K562 (cell line): ENCODE measurements at regions not wholly inside any gene's neighbourhood (a gene's known extent, or its start where the extent isn't known, plus 50 kb on each side); places are given as distances from the start of the nearest gene placed in this dataset.

Experiments used
- ADNP ChIP-seq: fragments of 200-800 bp; sonication (Bioruptor generic); IDR thresholded peaks from 2 replicates; pipeline ENCODE4 v1.6.1; 2016; ENCODE audit warnings: missing genetic modification characterization, missing compliant biosample characterization
- BDP1 ChIP-seq: IDR thresholded peaks from 3 replicates; pipeline ENCODE4 v1.6.1; 2011; ENCODE audit not compliant: insufficient read length, insufficient read depth
- CEBPB ChIP-seq: fragments of 450-650 bp; IDR thresholded peaks from 2 replicates; pipeline ENCODE4 v1.6.1; 2016; ENCODE audit warnings: missing genetic modification characterization, missing compliant biosample characterization
- HLTF ChIP-seq: fragments of 450-650 bp; IDR thresholded peaks from 2 replicates; pipeline ENCODE4 v1.6.1; 2016
- HMGN3 ChIP-seq: IDR thresholded peaks from 2 replicates; pipeline ENCODE4 v1.6.1; 2011; ENCODE audit warnings: borderline replicate concordance, low read depth, mild to moderate bottlenecking, mixed read lengths, low read length; ENCODE audit not compliant: insufficient read length; ENCODE audit errors: extremely low read depth
- ILF3 ChIP-seq: fragments of 450-650 bp; IDR thresholded peaks from 2 replicates; pipeline ENCODE4 v1.6.1; 2018; ENCODE audit warnings: antibody characterized with exemption, mild to moderate bottlenecking, moderate library complexity, borderline replicate concordance
- JUND ChIP-seq, 2 experiments: IDR thresholded peaks; 2 replicates in 1 of 2; 3 replicates in 1 of 2; pipeline ENCODE4 v1.6.1; 2011; ENCODE audit warnings: borderline replicate concordance in 2 of 2, low read depth in 2 of 2, low read length in 2 of 2, improper control_type of control experiment in 1 of 2, missing biosample characterization in 1 of 2, missing genetic modification characterization in 1 of 2, missing genetic modification reagents in 1 of 2
- L3MBTL2 ChIP-seq: fragments of 450-650 bp; IDR thresholded peaks from 2 replicates; pipeline ENCODE4 v1.6.1; 2016; ENCODE audit warnings: mild to moderate bottlenecking, moderate library complexity
- MEF2A ChIP-seq: IDR thresholded peaks from 2 replicates; pipeline ENCODE4 v1.6.1; 2011; ENCODE audit warnings: low read depth, mild to moderate bottlenecking, low read length, moderate library complexity; ENCODE audit not compliant: control insufficient read depth
- RBBP5 ChIP-seq: fragments of 200-600 bp; sonication (generic); IDR thresholded peaks from 2 replicates; pipeline ENCODE4 v1.6.1; 2012; ENCODE audit warnings: borderline replicate concordance, mild to moderate bottlenecking, low read length, control low read depth, inconsistent platforms; ENCODE audit not compliant: insufficient read depth, poor library complexity, severe bottlenecking
- SREBF2 ChIP-seq: sonication (generic); formaldehyde crosslinking; IDR thresholded peaks from 2 replicates; pipeline ENCODE4 v1.4.0; 2020; ENCODE audit warnings: mild to moderate bottlenecking, missing genetic modification reagents
- ZFP36 ChIP-seq: fragments of 150-350 bp; IDR thresholded peaks from 2 replicates; pipeline ENCODE4 v1.6.1; 2018; ENCODE audit warnings: low read length, low read depth; ENCODE audit not compliant: partially characterized antibody
- ZKSCAN3 ChIP-seq: fragments of 250-450 bp; sonication (Bioruptor Pico); IDR thresholded peaks from 2 replicates; pipeline ENCODE4 v1.4.0; 2020
- TF ChIP-seq, protein P1 (sequence below): fragments of 450-650 bp; IDR thresholded peaks from 2 replicates; pipeline ENCODE4 v1.6.1; 2017; ENCODE audit warnings: antibody characterized with exemption, mild to moderate bottlenecking

DNA sequence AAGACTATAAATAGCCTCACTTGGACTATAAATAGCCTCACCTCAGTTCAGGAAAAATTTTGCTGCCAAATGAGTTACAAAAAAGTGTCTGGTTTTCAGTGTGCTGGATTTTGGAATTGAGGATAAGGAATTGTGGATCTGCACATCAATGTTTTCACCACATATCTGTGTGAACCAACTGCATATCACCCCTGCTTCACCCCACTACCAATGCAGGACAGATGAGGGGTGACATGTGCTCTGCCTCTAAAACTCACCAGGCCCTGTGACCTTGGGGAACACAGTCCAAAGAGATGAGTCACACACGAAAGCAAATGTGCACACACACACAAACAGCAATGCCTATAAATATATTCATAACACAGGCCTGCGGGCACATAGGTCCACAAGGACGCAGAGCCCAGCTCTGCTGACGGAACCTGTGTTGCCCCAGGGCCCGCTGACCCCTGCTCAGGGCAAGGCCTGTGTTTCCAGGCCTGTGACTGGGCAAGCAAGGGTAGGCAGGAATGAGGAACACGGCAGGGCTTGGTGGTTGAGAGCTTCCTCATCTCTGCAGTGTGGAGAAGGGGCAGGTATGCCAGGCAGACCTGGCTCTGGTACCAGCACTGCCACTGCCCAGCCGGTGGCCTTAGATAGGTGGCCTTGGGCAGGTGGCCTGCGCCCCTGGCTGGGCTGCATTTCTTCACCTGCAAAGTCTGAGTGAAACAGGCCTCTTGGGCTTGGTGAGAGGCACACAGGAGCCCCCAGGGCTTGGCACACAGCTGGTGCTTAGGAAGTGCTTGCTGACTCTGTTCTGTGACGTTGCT lies 82.4 kb downstream of the ARL6IP4 start (continued):
- TF ChIP-seq HLTF (no peak), ZFP36 (no peak), MEF2A (0 out of 2 replicates have a peak, but pooled peaks have one; percentile 55), JUND (IDR thresholded peaks at IDR 0.05; ENCODE audit: borderline replicate concordance, low read depth, low read length) (peak; percentile 70), JUND (tag; IDR thresholded peaks at IDR 0.05; ENCODE audit: borderline replicate concordance, low read depth, low read length) (peak; percentile 70; the same call in 2 of the 3 replicates), HMGN3 (no peak), BDP1 (no peak), SREBF2 (CRISPR knock-in tag) (no peak), ZKSCAN3 (CRISPR knock-in tag) (no peak), ADNP (tag) (no peak), ILF3 (no peak), CEBPB (no peak), L3MBTL2 (peak; percentile 26; the same call in 1 of the 2 replicates), RBBP5 (no peak)
- TF ChIP-seq, protein P1, sequence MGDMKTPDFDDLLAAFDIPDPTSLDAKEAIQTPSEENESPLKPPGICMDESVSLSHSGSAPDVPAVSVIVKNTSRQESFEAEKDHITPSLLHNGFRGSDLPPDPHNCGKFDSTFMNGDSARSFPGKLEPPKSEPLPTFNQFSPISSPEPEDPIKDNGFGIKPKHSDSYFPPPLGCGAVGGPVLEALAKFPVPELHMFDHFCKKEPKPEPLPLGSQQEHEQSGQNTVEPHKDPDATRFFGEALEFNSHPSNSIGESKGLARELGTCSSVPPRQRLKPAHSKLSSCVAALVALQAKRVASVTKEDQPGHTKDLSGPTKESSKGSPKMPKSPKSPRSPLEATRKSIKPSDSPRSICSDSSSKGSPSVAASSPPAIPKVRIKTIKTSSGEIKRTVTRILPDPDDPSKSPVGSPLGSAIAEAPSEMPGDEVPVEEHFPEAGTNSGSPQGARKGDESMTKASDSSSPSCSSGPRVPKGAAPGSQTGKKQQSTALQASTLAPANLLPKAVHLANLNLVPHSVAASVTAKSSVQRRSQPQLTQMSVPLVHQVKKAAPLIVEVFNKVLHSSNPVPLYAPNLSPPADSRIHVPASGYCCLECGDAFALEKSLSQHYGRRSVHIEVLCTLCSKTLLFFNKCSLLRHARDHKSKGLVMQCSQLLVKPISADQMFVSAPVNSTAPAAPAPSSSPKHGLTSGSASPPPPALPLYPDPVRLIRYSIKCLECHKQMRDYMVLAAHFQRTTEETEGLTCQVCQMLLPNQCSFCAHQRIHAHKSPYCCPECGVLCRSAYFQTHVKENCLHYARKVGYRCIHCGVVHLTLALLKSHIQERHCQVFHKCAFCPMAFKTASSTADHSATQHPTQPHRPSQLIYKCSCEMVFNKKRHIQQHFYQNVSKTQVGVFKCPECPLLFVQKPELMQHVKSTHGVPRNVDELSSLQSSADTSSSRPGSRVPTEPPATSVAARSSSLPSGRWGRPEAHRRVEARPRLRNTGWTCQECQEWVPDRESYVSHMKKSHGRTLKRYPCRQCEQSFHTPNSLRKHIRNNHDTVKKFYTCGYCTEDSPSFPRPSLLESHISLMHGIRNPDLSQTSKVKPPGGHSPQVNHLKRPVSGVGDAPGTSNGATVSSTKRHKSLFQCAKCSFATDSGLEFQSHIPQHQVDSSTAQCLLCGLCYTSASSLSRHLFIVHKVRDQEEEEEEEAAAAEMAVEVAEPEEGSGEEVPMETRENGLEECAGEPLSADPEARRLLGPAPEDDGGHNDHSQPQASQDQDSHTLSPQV, result peak; percentile 16; the same call in 1 of the 2 replicates
- TF ChIP-seq, all 486 proteins: peak for 12
